Ovary (tissue), 7 donors: ENCODE measurements at regions not wholly inside any gene's neighbourhood (a gene's known extent, or its start where the extent isn't known, plus 50 kb on each side); places are given as distances from the start of the nearest gene placed in this dataset.
"Not testable (repeated sequence)": the region's sequence is repeated elsewhere in the genome, so short reads cannot be mapped to it uniquely, and the experiment has no call there.

Experiments used
- DNase-seq, 5 donors: peaks; one replicate each; pipeline ENCODE4 v3.0.0-alpha.2; 2019 to 2020
- H3K27ac ChIP-seq, 2 donors: fragments of 200-600 bp; one replicate each; pipeline versions ENCODE4 v1.5.1 to v1.8.0; 2019 to 2022
- H3K27me3 ChIP-seq: fragments of 200-600 bp; one replicate; pipeline ENCODE4 v1.8.0; 2022
- H3K36me3 ChIP-seq: fragments of 200-600 bp; sonication (generic); one replicate; pipeline ENCODE4 v1.5.1; 2019
- H3K4me1 ChIP-seq: one replicate; pipeline ENCODE4 v1.8.1; 2013; ENCODE audit warnings: mild to moderate bottlenecking, moderate library complexity; ENCODE audit not compliant: insufficient read depth
- H3K4me3 ChIP-seq: fragments of 200-600 bp; sonication (generic); one replicate; pipeline ENCODE4 v1.5.1; 2017
- H3K9me3 ChIP-seq, 2 donors: fragments of 200-600 bp in 1 of 2; sonication (generic) in 1 of 2; one replicate each; pipeline versions ENCODE4 v1.5.1 to v1.8.1; 2013 to 2019; ENCODE audit warnings: mild to moderate bottlenecking in 1 of 2, moderate library complexity in 1 of 2
- CTCF ChIP-seq, 3 donors: fragments of 450-650 bp in 2 of 3; fragments of 200-600 bp in 1 of 3; IDR thresholded peaks; one replicate each; pipeline versions ENCODE4 v1.5.1 to v1.8.0; 2016 to 2022; ENCODE audit warnings: antibody characterized with exemption in 3 of 3, mild to moderate bottlenecking in 1 of 3
- EP300 ChIP-seq: sonication (generic); formaldehyde crosslinking; IDR thresholded peaks from one replicate; pipeline ENCODE4 v1.6.1; 2017; ENCODE audit warnings: antibody characterized with exemption
- POLR2A ChIP-seq: fragments of 450-650 bp; IDR thresholded peaks from one replicate; pipeline ENCODE4 v1.6.1; 2017; ENCODE audit warnings: antibody characterized with exemption, mild to moderate bottlenecking, moderate library complexity
- WGBS, 3 donors: extraction: QIAGEN DNeasy Blood & Tissue Kit in 1 of 3; methylation state at CpG; one replicate each; pipeline versions ENCODE4 v1.1.5 to v1.1.7; 2013 to 2017; 5-methylcytosine and 5-hydroxymethylcytosine counted together
- intact Hi-C, 4 donors: fragments of 100-400 bp; cut with DNase I; formaldehyde crosslinking; loops; one replicate each; pipeline versions ENCODE4 v1.11.0 to v1.15.1; 2022 to 2023
- donor health status: DM: no; HTN: no; CAD: no; lungs with moderate emphysema.
- donor health status: DM: no; HTN: no; CAD: no.
- donor health status: Bipolar disorder and iron deficiency.
- donor health status: DM: no; HTN: no; CAD: no.
- donor health status: DM: yes; HTN: yes; CAD: no.

GRCh38 chr7:119046068-119046467, 821.6 kb downstream of the ANKRD7 start:
- TF ChIP-seq POLR2A (no peak), EP300 (no peak), CTCF (IDR thresholded peaks at IDR 0.05) (no peak)
- no peak for DNase-seq
- Histone ChIP-seq H3K27me3 (no peaks in the 10 kb centered on the region), H3K27ac (no peak overlapping the region), H3K4me1 (no peaks in the 10 kb centered on the region), H3K9me3 (no peaks in the 10 kb centered on the region), H3K4me3 (no peak overlapping the region), H3K36me3 (no peaks in the 10 kb centered on the region)
- WGBS, 3 donors: 90 to 98% (median 98%) methylated on average over 1 of the region's 1 CpG
- intact Hi-C loops: no loop called here

GRCh38 chr7:119065966-119066365, 841.5 kb downstream of the ANKRD7 start:
- intact Hi-C loops: no loop called here
- Histone ChIP-seq H3K4me1 (no peaks in the 10 kb centered on the region), H3K27ac (no peak overlapping the region), H3K4me3 (no peak overlapping the region), H3K9me3 (no peaks in the 10 kb centered on the region), H3K36me3 (no peaks in the 10 kb centered on the region), H3K27me3 (no peaks in the 10 kb centered on the region)
- DNase-seq: no peak
- whole genome bisulfite sequencing, 3 donors: 75 to 87% (median 78%) methylated on average over 4 of the region's 4 CpGs
- TF ChIP-seq POLR2A: no peak
- TF ChIP-seq CTCF (IDR thresholded peaks at IDR 0.05): no peak
- TF ChIP-seq EP300: no peak

GRCh38 chr7:119086026-119086425, 861.5 kb downstream of the ANKRD7 start:
- no peak for DNase-seq
- Histone ChIP-seq H3K9me3 (no peaks in the 10 kb centered on the region), H3K4me1 (no peaks in the 10 kb centered on the region), H3K27me3 (no peaks in the 10 kb centered on the region), H3K36me3 (no peaks in the 10 kb centered on the region), H3K4me3 (no peak overlapping the region), H3K27ac (no peak overlapping the region)
- intact Hi-C loops: no loop called here
- TF ChIP-seq EP300 (no peak), POLR2A (no peak), CTCF (IDR thresholded peaks at IDR 0.05) (no peak)
- 88 to 90% (median 89%) methylated on average over 1 of the region's 1 CpG for WGBS, 3 donors

GRCh38 chr7:119090851-119091250, 866.3 kb downstream of the ANKRD7 start:
- H3K4me3 ChIP-seq: no peak overlapping the region
- no peak overlapping the region for H3K27ac ChIP-seq
- no peaks in the 10 kb centered on the region for H3K27me3 ChIP-seq
- no peaks in the 10 kb centered on the region for H3K9me3 ChIP-seq
- DNase-seq: no peak
- intact Hi-C loops: no loop called here
- H3K36me3 ChIP-seq: no peaks in the 10 kb centered on the region
- H3K4me1 ChIP-seq: no peaks in the 10 kb centered on the region
- TF ChIP-seq EP300 (no peak), CTCF (IDR thresholded peaks at IDR 0.05) (no peak), POLR2A (no peak)

GRCh38 chr7:119096683-119097082, 872.2 kb downstream of the ANKRD7 start:
- no peak for DNase-seq
- H3K27ac ChIP-seq: no peak overlapping the region
- H3K27me3 ChIP-seq: no peaks in the 10 kb centered on the region
- intact Hi-C loops: no loop called here
- H3K4me3 ChIP-seq: no peak overlapping the region
- H3K4me1 ChIP-seq: no peaks in the 10 kb centered on the region
- TF ChIP-seq CTCF (IDR thresholded peaks at IDR 0.05) (no peak), POLR2A (no peak), EP300 (no peak)
- no peaks in the 10 kb centered on the region for H3K9me3 ChIP-seq
- H3K36me3 ChIP-seq: no peaks in the 10 kb centered on the region
- WGBS, 3 donors: 93 to 95% (median 95%) methylated on average over 3 of the region's 3 CpGs

GRCh38 chr7:119100611-119101258, 876.2 kb downstream of the ANKRD7 start:
- H3K36me3 ChIP-seq, DNase-seq, H3K27me3 ChIP-seq, intact Hi-C loops, H3K4me1 ChIP-seq, H3K27ac ChIP-seq, H3K9me3 ChIP-seq, H3K4me3 ChIP-seq: not testable (repeated sequence)
- 31 to 47% (median 33%) methylated on average over 4 of the region's 4 CpGs for WGBS, 3 donors
